SK-N-SH treated with all-trans-retinoic acid at 6 μM for 48 hours (cell line): ENCODE measurements at regions not wholly inside any gene's neighbourhood (a gene's known extent, or its start where the extent isn't known, plus 50 kb on each side); places are given as distances from the start of the nearest gene placed in this dataset.

Experiments used
- ATAC-seq: fragments of 200-7000 bp; cut with Tn5 transposase; 3 replicates; pipeline ENCODE4 v1.9.1; 2020; ENCODE audit warnings: mild to moderate bottlenecking, moderate library complexity
- ARNTL ChIP-seq: fragments of 450-650 bp; formaldehyde crosslinking; IDR thresholded peaks from 2 replicates; pipeline ENCODE4 v1.5.0; 2020; ENCODE audit warnings: low read depth, mild to moderate bottlenecking, moderate library complexity, borderline replicate concordance
- BACH2 ChIP-seq: fragments of 250-450 bp; sonication (Bioruptor Pico); IDR thresholded peaks from 2 replicates; pipeline ENCODE4 v1.9.0; 2021; ENCODE audit warnings: mild to moderate bottlenecking, borderline replicate concordance
- CREB5 ChIP-seq: fragments of 250-450 bp; sonication (Bioruptor Pico); IDR thresholded peaks from 2 replicates; pipeline ENCODE4 v1.5.1; 2020; ENCODE audit warnings: low read depth, mild to moderate bottlenecking, moderate library complexity
- ESRRG ChIP-seq: fragments of 250-450 bp; sonication (Bioruptor Pico); IDR thresholded peaks from 2 replicates; pipeline ENCODE4 v1.6.1; 2021; ENCODE audit warnings: mild to moderate bottlenecking
- GLIS3 ChIP-seq: fragments of 250-450 bp; sonication (Bioruptor Pico); IDR thresholded peaks from 2 replicates; pipeline ENCODE4 v1.5.0; 2020; ENCODE audit warnings: mild to moderate bottlenecking, moderate library complexity
- ISL1 ChIP-seq: fragments of 250-450 bp; sonication (Bioruptor Pico); IDR thresholded peaks from 2 replicates; pipeline ENCODE4 v2.1.2; 2022; ENCODE audit warnings: mild to moderate bottlenecking, moderate library complexity
- OSR1 ChIP-seq: fragments of 250-450 bp; sonication (Bioruptor Pico); IDR thresholded peaks from 2 replicates; pipeline ENCODE4 v1.8.0; 2022; ENCODE audit warnings: moderate library complexity, mild to moderate bottlenecking, inconsistent platforms
- PATZ1 ChIP-seq: fragments of 250-450 bp; sonication (Bioruptor Pico); IDR thresholded peaks from 2 replicates; pipeline ENCODE4 v1.8.0; 2020; ENCODE audit warnings: mild to moderate bottlenecking, moderate library complexity, borderline replicate concordance
- POU6F1 ChIP-seq: fragments of 250-450 bp; sonication (Bioruptor Pico); IDR thresholded peaks from 2 replicates; pipeline ENCODE4 v1.8.0; 2021; ENCODE audit warnings: low read depth, mild to moderate bottlenecking, moderate library complexity, borderline replicate concordance
- PPARA ChIP-seq: fragments of 250-450 bp; sonication (Bioruptor Pico); IDR thresholded peaks from 2 replicates; pipeline ENCODE4 v1.5.0; 2020; ENCODE audit warnings: mild to moderate bottlenecking, borderline replicate concordance
- RARB ChIP-seq: fragments of 250-450 bp; sonication (Bioruptor Pico); IDR thresholded peaks from 2 replicates; pipeline ENCODE4 v1.8.0; 2021; ENCODE audit warnings: mild to moderate bottlenecking, moderate library complexity
- SNAI2 ChIP-seq: fragments of 250-450 bp; sonication (Bioruptor Pico); IDR thresholded peaks from 2 replicates; pipeline ENCODE4 v1.5.0; 2020; ENCODE audit warnings: mild to moderate bottlenecking, moderate library complexity
- TOX ChIP-seq: fragments of 250-450 bp; sonication (Bioruptor Pico); IDR thresholded peaks from 2 replicates; pipeline ENCODE4 v1.8.0; 2021; ENCODE audit warnings: mild to moderate bottlenecking, moderate library complexity, borderline replicate concordance
- TSHZ2 ChIP-seq: fragments of 250-450 bp; sonication (Bioruptor Pico); IDR thresholded peaks from 2 replicates; pipeline ENCODE4 v1.5.0; 2020; ENCODE audit warnings: mild to moderate bottlenecking, moderate library complexity
- ZC3H10 ChIP-seq: fragments of 250-450 bp; sonication (Bioruptor Pico); IDR thresholded peaks from 2 replicates; pipeline ENCODE4 v1.5.1; 2021; ENCODE audit warnings: mild to moderate bottlenecking, moderate library complexity
- ZFP3 ChIP-seq: fragments of 250-450 bp; sonication (Bioruptor Pico); IDR thresholded peaks from 2 replicates; pipeline ENCODE4 v1.5.0; 2020; ENCODE audit warnings: mild to moderate bottlenecking, moderate library complexity
- ZFP30 ChIP-seq: fragments of 450-650 bp; formaldehyde crosslinking; IDR thresholded peaks from 2 replicates; pipeline ENCODE4 v1.5.0; 2022; ENCODE audit warnings: mild to moderate bottlenecking, moderate library complexity
- ZNF565 ChIP-seq: fragments of 450-650 bp; formaldehyde crosslinking; conservative IDR thresholded peaks from 2 replicates; pipeline ENCODE4 v1.5.0; 2020; ENCODE audit warnings: low read depth, mild to moderate bottlenecking, moderate library complexity
- ZNF70 ChIP-seq: fragments of 450-650 bp; formaldehyde crosslinking; IDR thresholded peaks from 2 replicates; pipeline ENCODE4 v1.5.0; 2020; ENCODE audit warnings: mild to moderate bottlenecking, moderate library complexity
- ZNF8 ChIP-seq: fragments of 450-650 bp; formaldehyde crosslinking; IDR thresholded peaks from 2 replicates; pipeline ENCODE4 v1.5.0; 2020; ENCODE audit warnings: mild to moderate bottlenecking, moderate library complexity

GRCh38 chr4:30283336-30283735, 436.8 kb upstream of the PCDH7 start:
- no peak for ATAC-seq
- no peak for TF ChIP-seq PPARA (CRISPR knock-in tag)
- TF ChIP-seq ZFP3, result no peak
- no peak for TF ChIP-seq RARB (CRISPR knock-in tag)

- TF ChIP-seq SNAI2, result no peak
- TF ChIP-seq RARB (CRISPR knock-in tag), result no peak
- TF ChIP-seq ZNF565 (CRISPR knock-in tag), result no peak
- TF ChIP-seq POU6F1 (CRISPR knock-in tag), result no peak
- TF ChIP-seq CREB5, result no peak
- TF ChIP-seq ESRRG (CRISPR knock-in tag), result no peak
- TF ChIP-seq ZC3H10, result no peak
- TF ChIP-seq OSR1, result no peak
- TF ChIP-seq ZNF8, result no peak
- no peak for TF ChIP-seq GLIS3 (CRISPR knock-in tag)
- TF ChIP-seq TOX, result no peak
- TF ChIP-seq ISL1 (CRISPR knock-in tag), result no peak
- no peak for TF ChIP-seq ARNTL (CRISPR knock-in tag)
- no peak for TF ChIP-seq PATZ1 (CRISPR knock-in tag)
- no peak for TF ChIP-seq ZFP30 (CRISPR knock-in tag)
- no peak for TF ChIP-seq PPARA (CRISPR knock-in tag)
- no peak for ATAC-seq
These were observed 425.9 kb upstream of the PCDH7 start for GRCh38 chr4:30294295-30294694.

- TF ChIP-seq ZFP30 (CRISPR knock-in tag) (no peak), ZC3H10 (no peak), GLIS3 (CRISPR knock-in tag) (no peak), TSHZ2 (CRISPR knock-in tag) (no peak), OSR1 (no peak), ZNF70 (CRISPR knock-in tag) (no peak), PPARA (CRISPR knock-in tag) (no peak), ISL1 (CRISPR knock-in tag) (no peak), POU6F1 (CRISPR knock-in tag) (no peak)
- no peak for ATAC-seq
These were observed 424.5 kb upstream of the PCDH7 start for GRCh38 chr4:30295652-30296051.

GRCh38 chr4:30314001-30314400, 406.2 kb upstream of the PCDH7 start:
- ATAC-seq, result no peak
- TF ChIP-seq BACH2 (no peak), PATZ1 (CRISPR knock-in tag) (no peak), GLIS3 (CRISPR knock-in tag) (no peak)
